Type B pancreatic cell (in vitro differentiated cells): ENCODE measurements at regions not wholly inside any gene's neighbourhood (a gene's known extent, or its start where the extent isn't known, plus 50 kb on each side); places are given as distances from the start of the nearest gene placed in this dataset.
"Not testable (repeated sequence)": the region's sequence is repeated elsewhere in the genome, so short reads cannot be mapped to it uniquely, and the experiment has no call there.

Experiments used
- DNase-seq: peaks from one replicate; pipeline ENCODE4 v3.0.0; 2021; ENCODE audit warnings: mixed read lengths; ENCODE audit not compliant: unreplicated experiment; ENCODE audit errors: extremely low spot score
- H3K27ac Mint-ChIP-seq: 2 replicates; pipeline ENCODE4 v1.8.0; 2021; ENCODE audit warnings: mild to moderate bottlenecking, mixed read lengths
- H3K27me3 Mint-ChIP-seq: 2 replicates; pipeline ENCODE4 v1.8.0; 2021; ENCODE audit warnings: mixed read lengths
- H3K36me3 Mint-ChIP-seq: 2 replicates; pipeline ENCODE4 v1.8.0; 2021; ENCODE audit warnings: mixed read lengths
- H3K4me1 Mint-ChIP-seq: one replicate; pipeline ENCODE4 v1.8.0; 2021; ENCODE audit warnings: mixed read lengths; ENCODE audit not compliant: unreplicated experiment
- H3K4me3 Mint-ChIP-seq: 2 replicates; pipeline ENCODE4 v1.8.0; 2021; ENCODE audit warnings: mild to moderate bottlenecking, mixed read lengths
- H3K9me3 Mint-ChIP-seq: 2 replicates; pipeline ENCODE4 v1.8.0; 2021; ENCODE audit warnings: mixed read lengths
- CTCF ChIP-seq: fragments of 200-600 bp; sonication (generic); conservative IDR thresholded peaks from 2 replicates; pipeline ENCODE4 v1.5.0; 2021; ENCODE audit warnings: antibody characterized with exemption, mild to moderate bottlenecking

- Mint-ChIP-seq H3K9me3 (peaks cover 7% of the 10 kb centered on the region), H3K4me1 (peaks cover 23% of the 10 kb centered on the region), H3K27ac (no peak overlapping the region), H3K4me3 (no peak overlapping the region), H3K36me3 (no peaks in the 10 kb centered on the region), H3K27me3 (peaks cover 4% of the 10 kb centered on the region)
- DNase-seq, result no peak
- TF ChIP-seq CTCF, result no peak
These were observed 489.6 kb upstream of the ZNF608 start for GRCh38 chr5:125236007-125236406.

GRCh38 chr5:125236981-125237380, 490.5 kb upstream of the ZNF608 start:
- TF ChIP-seq CTCF, result no peak
- peaks cover 21% of the 10 kb centered on the region for H3K4me1 Mint-ChIP-seq
- H3K36me3 Mint-ChIP-seq, result no peaks in the 10 kb centered on the region
- H3K27me3 Mint-ChIP-seq, result peaks cover 4% of the 10 kb centered on the region
- H3K27ac Mint-ChIP-seq, result no peak overlapping the region
- DNase-seq, result no peak
- H3K4me3 Mint-ChIP-seq, result no peak overlapping the region
- H3K9me3 Mint-ChIP-seq, result peaks cover 1% of the 10 kb centered on the region

GRCh38 chr5:125244531-125244930, 498.1 kb upstream of the ZNF608 start:
- Mint-ChIP-seq H3K27me3 (no peaks in the 10 kb centered on the region), H3K9me3 (peaks cover 17% of the 10 kb centered on the region), H3K4me3 (no peak overlapping the region), H3K36me3 (no peaks in the 10 kb centered on the region), H3K27ac (no peak overlapping the region), H3K4me1 (no peaks in the 10 kb centered on the region)
- no peak for DNase-seq
- no peak for TF ChIP-seq CTCF

GRCh38 chr5:125245216-125245615, 498.8 kb upstream of the ZNF608 start:
- H3K4me1 Mint-ChIP-seq, result peaks cover 6% of the 10 kb centered on the region

GRCh38 chr5:125249400-125249799, 503.0 kb upstream of the ZNF608 start:
- peaks cover 27% of the 10 kb centered on the region for H3K9me3 Mint-ChIP-seq
- H3K4me1 Mint-ChIP-seq, result peaks cover 6% of the 10 kb centered on the region
- no peak overlapping the region for H3K4me3 Mint-ChIP-seq
- peaks cover 4% of the 10 kb centered on the region for H3K36me3 Mint-ChIP-seq
- H3K27ac Mint-ChIP-seq, result no peak overlapping the region
- no peak for TF ChIP-seq CTCF
- DNase-seq, result no peak
- no peaks in the 10 kb centered on the region for H3K27me3 Mint-ChIP-seq

More at GRCh38 chr5:125245216-125245615, 498.8 kb upstream of the ZNF608 start:
- Mint-ChIP-seq H3K27me3 (no peaks in the 10 kb centered on the region), H3K36me3 (no peaks in the 10 kb centered on the region), H3K4me3 (no peak overlapping the region), H3K27ac (no peak overlapping the region), H3K9me3 (peaks cover 17% of the 10 kb centered on the region)
- no peak for TF ChIP-seq CTCF
- no peak for DNase-seq

GRCh38 chr5:125251703-125252102, 505.3 kb upstream of the ZNF608 start:
- no peaks in the 10 kb centered on the region for H3K27me3 Mint-ChIP-seq
- H3K9me3 Mint-ChIP-seq, result peaks cover 24% of the 10 kb centered on the region
- H3K36me3 Mint-ChIP-seq, result peaks cover 10% of the 10 kb centered on the region
- no peak overlapping the region for H3K4me3 Mint-ChIP-seq
- no peak for DNase-seq
- no peak overlapping the region for H3K27ac Mint-ChIP-seq
- H3K4me1 Mint-ChIP-seq, result peaks cover 6% of the 10 kb centered on the region
- no peak for TF ChIP-seq CTCF

GRCh38 chr5:125253634-125254033, 507.2 kb upstream of the ZNF608 start:
- Mint-ChIP-seq H3K9me3 (peaks cover 24% of the 10 kb centered on the region), H3K4me1 (peaks cover 21% of the 10 kb centered on the region)
- not testable (repeated sequence) for H3K27me3 Mint-ChIP-seq, H3K4me3 Mint-ChIP-seq, H3K27ac Mint-ChIP-seq, DNase-seq, H3K36me3 Mint-ChIP-seq
